Small intestine (tissue), 7 donors: ENCODE measurements at regions not wholly inside any gene's neighbourhood (a gene's known extent, or its start where the extent isn't known, plus 50 kb on each side); places are given as distances from the start of the nearest gene placed in this dataset.

Source experiments
- DNase-seq, 2 donors: peaks; one replicate each; pipeline versions ENCODE4 v3.0.0 to v3.0.0-alpha.2; 2013
- FAIRE-seq: peaks from 2 replicates; lab custom pipeline; 2012; peaks lifted over from hg19 to GRCh38; lab: Jason Lieb, UNC
- H3K27ac ChIP-seq, 3 donors: one replicate each; pipeline ENCODE4 v1.5.1; 2013; ENCODE audit warnings: low read length in 2 of 3, mild to moderate bottlenecking in 2 of 3, control low read depth in 1 of 3, inconsistent platforms in 1 of 3, low read depth in 1 of 3, moderate library complexity in 1 of 3
- H3K27me3 ChIP-seq, 3 donors: one replicate each; pipeline ENCODE4 v1.6.1; 2013; ENCODE audit warnings: low read length in 3 of 3, inconsistent platforms in 1 of 3; ENCODE audit not compliant: control insufficient read depth in 3 of 3, insufficient read depth in 3 of 3
- H3K36me3 ChIP-seq, 3 donors: one replicate each; pipeline ENCODE4 v1.6.1; 2013; ENCODE audit warnings: low read length in 3 of 3, inconsistent platforms in 1 of 3, low read depth in 1 of 3, mild to moderate bottlenecking in 1 of 3, moderate library complexity in 1 of 3; ENCODE audit not compliant: control insufficient read depth in 3 of 3, insufficient read depth in 2 of 3
- H3K4me1 ChIP-seq, 3 donors: one replicate each; pipeline ENCODE4 v1.6.1; 2013; ENCODE audit warnings: low read length in 2 of 3, inconsistent platforms in 1 of 3, low read depth in 1 of 3, mild to moderate bottlenecking in 1 of 3, moderate library complexity in 1 of 3; ENCODE audit not compliant: control insufficient read depth in 3 of 3, insufficient read depth in 2 of 3
- H3K4me3 ChIP-seq, 3 donors: one replicate each; pipeline ENCODE4 v1.5.1; 2013; ENCODE audit warnings: low read length in 3 of 3, control low read depth in 1 of 3, inconsistent platforms in 1 of 3, low read depth in 1 of 3, mild to moderate bottlenecking in 1 of 3, moderate library complexity in 1 of 3
- H3K9me3 ChIP-seq, 2 donors: one replicate each; pipeline ENCODE4 v1.6.1; 2013; ENCODE audit warnings: low read depth in 1 of 2, low read length in 1 of 2; ENCODE audit not compliant: control insufficient read depth in 2 of 2, insufficient read depth in 1 of 2
- WGBS, 3 donors: extraction: QIAGEN DNeasy Blood & Tissue Kit; methylation state at CpG; one replicate each; pipeline ENCODE4 v1.1.7; 2013; 5-methylcytosine and 5-hydroxymethylcytosine counted together
- donor health status: healthy with polysubstance abuse.
- donor health status: control.
- donor health status: control.
- donor health status: Bipolar disorder and iron deficiency.
- donor health status: healthy.

GRCh38 chr6:48859562-48860123 is 603.4 kb downstream of the MMUT start:
- H3K4me3 ChIP-seq = no peak overlapping the region
- no peak for DNase-seq
- H3K27ac ChIP-seq = no peak overlapping the region
- H3K4me1 ChIP-seq = no peaks in the 10 kb centered on the region
- FAIRE-seq = no peak
- peaks cover 0 to 6% of the 10 kb centered on the region in 2 donors for H3K9me3 ChIP-seq
- no peaks in the 10 kb centered on the region for H3K27me3 ChIP-seq
- no peaks in the 10 kb centered on the region for H3K36me3 ChIP-seq
- WGBS, 3 donors = 32 to 62% (median 41%) methylated on average over 2 of the region's 2 CpGs

- DNase-seq (no peak), FAIRE-seq (no peak)
- Histone ChIP-seq H3K27ac (no peak overlapping the region), H3K4me1 (no peaks in the 10 kb centered on the region), H3K9me3 (peaks cover 3 to 24% of the 10 kb centered on the region in 2 donors), H3K27me3 (no peaks in the 10 kb centered on the region), H3K4me3 (no peak overlapping the region), H3K36me3 (no peaks in the 10 kb centered on the region)
- 52 to 77% (median 75%) methylated on average over 3 of the region's 3 CpGs for WGBS, 3 donors
Measured at GRCh38 chr6:48845219-48845618, 617.8 kb downstream of the MMUT start.

- FAIRE-seq (no peak), DNase-seq (no peak)
- Histone ChIP-seq H3K27me3 (no peaks in the 10 kb centered on the region), H3K4me1 (no peaks in the 10 kb centered on the region), H3K9me3 (peaks cover 3 to 24% of the 10 kb centered on the region in 2 donors), H3K4me3 (no peak overlapping the region), H3K36me3 (no peaks in the 10 kb centered on the region), H3K27ac (no peak overlapping the region)
- WGBS, 3 donors = 82 to 89% (median 85%) methylated on average over 2 of the region's 2 CpGs
Measured at GRCh38 chr6:48844696-48845095, 618.4 kb downstream of the MMUT start.

- WGBS, 3 donors = 80 to 90% (median 86%) methylated on average over 1 of the region's 1 CpG
- Histone ChIP-seq H3K36me3 (no peaks in the 10 kb centered on the region), H3K4me1 (no peaks in the 10 kb centered on the region), H3K27me3 (no peaks in the 10 kb centered on the region), H3K27ac (no peak overlapping the region), H3K4me3 (no peak overlapping the region), H3K9me3 (peaks cover 3 to 24% of the 10 kb centered on the region in 2 donors)
- DNase-seq (no peak), FAIRE-seq (no peak)
Measured at GRCh38 chr6:48840896-48841295, 622.2 kb downstream of the MMUT start.

GRCh38 chr6:48839206-48839605 is 623.8 kb downstream of the MMUT start:
- H3K4me3 ChIP-seq = no peak overlapping the region
- H3K27ac ChIP-seq = no peak overlapping the region
- FAIRE-seq (no peak), DNase-seq (no peak)
- H3K9me3 ChIP-seq = peaks cover 3 to 16% of the 10 kb centered on the region in 2 donors
- H3K27me3 ChIP-seq = no peaks in the 10 kb centered on the region
- no peaks in the 10 kb centered on the region for H3K4me1 ChIP-seq
- 5 to 17% (median 9%) methylated on average over 2 of the region's 2 CpGs for WGBS, 3 donors
- H3K36me3 ChIP-seq = no peaks in the 10 kb centered on the region

GRCh38 chr6:48837744-48838143 is 625.3 kb downstream of the MMUT start:
- Histone ChIP-seq H3K36me3 (no peaks in the 10 kb centered on the region), H3K4me1 (no peaks in the 10 kb centered on the region), H3K9me3 (peaks cover 2 to 11% of the 10 kb centered on the region in 2 donors), H3K4me3 (no peak overlapping the region), H3K27me3 (no peaks in the 10 kb centered on the region), H3K27ac (no peak overlapping the region)
- DNase-seq (no peak), FAIRE-seq (no peak)
- WGBS, 3 donors = 83 to 86% (median 85%) methylated on average over 3 of the region's 3 CpGs

GRCh38 chr6:48835421-48835958 is 627.6 kb downstream of the MMUT start:
- DNase-seq (peak in 1 of 2 donors; percentile 0), FAIRE-seq (no peak)
- WGBS, 3 donors = 28 to 42% (median 32%) methylated on average over 2 of the region's 2 CpGs
- Histone ChIP-seq H3K4me3 (no peak overlapping the region), H3K27me3 (no peaks in the 10 kb centered on the region), H3K9me3 (no peaks in the 10 kb centered on the region), H3K27ac (no peak overlapping the region), H3K4me1 (no peaks in the 10 kb centered on the region), H3K36me3 (no peaks in the 10 kb centered on the region)

- no peaks in the 10 kb centered on the region for H3K27me3 ChIP-seq
- H3K4me1 ChIP-seq = no peaks in the 10 kb centered on the region
- DNase-seq (no peak), FAIRE-seq (no peak)
- no peak overlapping the region for H3K27ac ChIP-seq
- no peaks in the 10 kb centered on the region for H3K36me3 ChIP-seq
- H3K9me3 ChIP-seq = no peaks in the 10 kb centered on the region
- no peak overlapping the region for H3K4me3 ChIP-seq
Measured at GRCh38 chr6:48834706-48835105, 628.3 kb downstream of the MMUT start.

- DNase-seq = no peak
- Histone ChIP-seq H3K4me1 (no peaks in the 10 kb centered on the region), H3K36me3 (no peaks in the 10 kb centered on the region), H3K27me3 (no peaks in the 10 kb centered on the region), H3K9me3 (no peaks in the 10 kb centered on the region), H3K4me3 (no peak overlapping the region), H3K27ac (no peak overlapping the region)
- 91 to 95% (median 91%) methylated on average over 1 of the region's 1 CpG for WGBS, 3 donors
- FAIRE-seq = no peak
Measured at GRCh38 chr6:48833916-48834315, 629.1 kb downstream of the MMUT start.
